IMR-90 (cell line): ENCODE measurements at regions not wholly inside any gene's neighbourhood (a gene's known extent, or its start where the extent isn't known, plus 50 kb on each side); places are given as distances from the start of the nearest gene placed in this dataset.

Experiments used
- ATAC-seq: fragments of 200-7000 bp; cut with Tn5 transposase; 2 replicates; pipeline ENCODE4 v1.9.1; 2020; ENCODE audit warnings: low read depth, mild to moderate bottlenecking, moderate library complexity
- BruUV-seq: library from RNA; stranded (reverse); fragments of 400-500 nt; replicated peaks from 2 replicates; lab custom pipeline; 2021; lab: Mats Ljungman, UMichigan
- CTCF ChIA-PET: fragments of 300-600 bp; formaldehyde crosslinking; extraction: SDS; loops from one replicate; lab custom pipeline; 2021; ENCODE audit warnings: antibody characterized with exemption; lab: Yijun Ruan, JAX
- POLR2A ChIA-PET: fragments of 300-600 bp; sonication (Branson Sonifier 250); formaldehyde crosslinking; loops from one replicate; lab custom pipeline; 2022; ENCODE audit warnings: antibody characterized with exemption; ENCODE audit not compliant: unreplicated experiment; lab: Charles Lee
- DNase-seq: peaks from one replicate; pipeline ENCODE4 v3.0.0; 2013
- H2AFZ ChIP-seq: replicated peaks from 2 replicates; pipeline ENCODE3; 2013; ENCODE audit warnings: low read length, mild to moderate bottlenecking; ENCODE audit not compliant: poor library complexity
- H2AK5ac ChIP-seq: 2 replicates; pipeline ENCODE4 v1.6.1; 2013; ENCODE audit warnings: low read depth, low read length, inconsistent platforms
- H2AK9ac ChIP-seq: replicated peaks from 2 replicates; pipeline ENCODE3; 2013; ENCODE audit warnings: mild to moderate bottlenecking, low read depth, low read length, moderate library complexity; ENCODE audit not compliant: poor library complexity
- H2BK120ac ChIP-seq: 2 replicates; pipeline ENCODE4 v1.6.1; 2013; ENCODE audit warnings: low read depth, low read length, inconsistent platforms
- H2BK15ac ChIP-seq: 3 replicates; pipeline ENCODE4 v1.6.1; 2013; ENCODE audit warnings: low read depth, low read length, inconsistent platforms
- H2BK20ac ChIP-seq: 2 replicates; pipeline ENCODE4 v1.6.1; 2013; ENCODE audit warnings: low read depth, mild to moderate bottlenecking, inconsistent platforms, low read length, moderate library complexity
- H2BK5ac ChIP-seq: 2 replicates; pipeline ENCODE4 v1.6.1; 2013; ENCODE audit warnings: mild to moderate bottlenecking, low read depth, low read length, inconsistent platforms; ENCODE audit not compliant: poor library complexity, severe bottlenecking
- H3K14ac ChIP-seq: replicated peaks from 2 replicates; pipeline ENCODE4 v1.6.1; 2013; ENCODE audit warnings: low read depth, low read length, inconsistent platforms
- H3K18ac ChIP-seq: 2 replicates; pipeline ENCODE4 v1.6.1; 2013; ENCODE audit warnings: low read depth, low read length, control low read depth
- H3K23ac ChIP-seq: 2 replicates; pipeline ENCODE4 v1.6.1; 2013; ENCODE audit warnings: low read depth, low read length, inconsistent platforms
- H3K27ac ChIP-seq: 2 replicates; pipeline ENCODE4 v1.5.1; 2013; ENCODE audit warnings: mild to moderate bottlenecking, control low read depth, low read length; ENCODE audit not compliant: insufficient read depth
- H3K27me3 ChIP-seq: 2 replicates; pipeline ENCODE4 v1.6.1; 2013; ENCODE audit warnings: low read length; ENCODE audit not compliant: control insufficient read depth, insufficient read depth
- H3K36me3 ChIP-seq: 2 replicates; pipeline ENCODE4 v1.6.1; 2013; ENCODE audit warnings: low read length, mixed read lengths; ENCODE audit not compliant: control insufficient read depth, insufficient read depth
- H3K4ac ChIP-seq: 2 replicates; pipeline ENCODE4 v1.6.1; 2013; ENCODE audit warnings: low read depth, low read length, inconsistent platforms
- H3K4me1 ChIP-seq: 2 replicates; pipeline ENCODE4 v1.6.1; 2013; ENCODE audit warnings: low read length, mixed read lengths; ENCODE audit not compliant: control insufficient read depth, insufficient read depth
- H3K4me2 ChIP-seq: 2 replicates; pipeline ENCODE4 v1.6.1; 2013; ENCODE audit warnings: low read depth, mild to moderate bottlenecking, control low read depth, low read length, moderate library complexity
- H3K4me3 ChIP-seq: 2 replicates; pipeline ENCODE4 v1.5.1; 2013; ENCODE audit warnings: low read depth, mild to moderate bottlenecking, control low read depth, low read length, moderate library complexity; ENCODE audit not compliant: insufficient read depth
- H3K56ac ChIP-seq: 2 replicates; pipeline ENCODE4 v1.6.1; 2013; ENCODE audit warnings: low read length, inconsistent platforms; ENCODE audit not compliant: insufficient read depth; ENCODE audit errors: extremely low read depth
- H3K79me1 ChIP-seq, 2 experiments: 2 replicates each; pipeline ENCODE4 v1.6.1; 2013; ENCODE audit warnings: low read length in 2 of 2, inconsistent platforms in 1 of 2, low read depth in 1 of 2
- H3K9ac ChIP-seq: 2 replicates; pipeline ENCODE4 v1.6.1; 2013; ENCODE audit warnings: low read depth, low read length, control low read depth
- H3K9me1 ChIP-seq: 2 replicates; pipeline ENCODE4 v1.6.1; 2013; ENCODE audit warnings: low read length, inconsistent platforms; ENCODE audit not compliant: insufficient read depth
- H3K9me3 ChIP-seq: 2 replicates; pipeline ENCODE4 v1.6.1; 2013; ENCODE audit warnings: low read length; ENCODE audit not compliant: control insufficient read depth, insufficient read depth
- H4K20me1 ChIP-seq: 2 replicates; pipeline ENCODE4 v1.6.1; 2013; ENCODE audit warnings: low read length, inconsistent platforms; ENCODE audit not compliant: insufficient read depth
- H4K5ac ChIP-seq: 2 replicates; pipeline ENCODE4 v1.6.1; 2013; ENCODE audit warnings: mild to moderate bottlenecking, low read depth, low read length, control low read depth
- H4K8ac ChIP-seq, 2 experiments: 2 replicates each; pipeline ENCODE4 v1.6.1; 2013; ENCODE audit warnings: low read depth in 2 of 2, low read length in 2 of 2, control low read depth in 1 of 2, inconsistent platforms in 1 of 2
- H4K91ac ChIP-seq: 2 replicates; pipeline ENCODE4 v1.6.1; 2013; ENCODE audit warnings: low read depth, low read length, inconsistent platforms; ENCODE audit not compliant: insufficient read depth
- MXI1 ChIP-seq: IDR thresholded peaks from 2 replicates; pipeline ENCODE4 v1.6.1; 2012; ENCODE audit warnings: low read depth, mild to moderate bottlenecking, low read length, moderate library complexity, borderline replicate concordance
- USF2 ChIP-seq: fragments of 150-350 bp; IDR thresholded peaks from 2 replicates; pipeline ENCODE4 v1.6.1; 2017; ENCODE audit warnings: mild to moderate bottlenecking, antibody characterized with exemption, low read length, low read depth
- WGBS, 2 experiments: methylation state at CpG; one replicate each; pipeline versions ENCODE4 v1.1.5 to v1.1.7; 2013; ENCODE audit warnings: missing lambda C conversion rate in 2 of 2; ENCODE audit not compliant: insufficient read length in 1 of 2; ENCODE audit errors: extremely low coverage in 2 of 2; 5-methylcytosine and 5-hydroxymethylcytosine counted together
- dilution Hi-C: fragments of 300-500 bp; cut with HindIII; formaldehyde crosslinking; loops from one replicate; pipeline ENCODE4 v1.14.3; 2018; ENCODE audit warnings: low sequenced_read_pairs; ENCODE audit not compliant: unreplicated experiment
- in situ Hi-C: fragments of 300-500 bp; cut with MboI; formaldehyde crosslinking; loops from 3 replicates; pipeline ENCODE4 v1.14.3; 2019; ENCODE audit warnings: low sequenced_read_pairs, inconsistent platforms, mixed read lengths
- intact Hi-C: fragments of 100-400 bp; cut with micrococcal nuclease; formaldehyde crosslinking; loops from 2 replicates; pipeline ENCODE4 v1.10.0; 2022

- H3K27me3 ChIP-seq = no peaks in the 10 kb centered on the region
- H3K9me1 ChIP-seq = no peaks in the 10 kb centered on the region
- no peaks in the 10 kb centered on the region for H3K36me3 ChIP-seq
- H2AK5ac ChIP-seq = no peak overlapping the region
- dilution Hi-C loops (no loop called here), intact Hi-C loops (no loop called here), in situ Hi-C loops (no loop called here)
- H2AK9ac ChIP-seq = no peak overlapping the region
- no peaks in the 10 kb centered on the region for H3K4me1 ChIP-seq
- H3K4me2 ChIP-seq = no peak overlapping the region
- H2BK120ac ChIP-seq = no peak overlapping the region
- no peak overlapping the region for H4K8ac ChIP-seq
- no peak overlapping the region for H3K56ac ChIP-seq
- no peak overlapping the region for H3K4ac ChIP-seq
- WGBS, 2 experiments = no CpG with 5 or more reads among the region's 2 CpGs
- POLR2A ChIA-PET = no interaction called here
- no peak overlapping the region for H3K4me3 ChIP-seq
- no peak overlapping the region for H3K23ac ChIP-seq
- H3K18ac ChIP-seq = no peak overlapping the region
- no peaks in the 10 kb centered on the region for H3K79me1 ChIP-seq
- peaks cover 9% of the 10 kb centered on the region; the same call in 1 of the 2 replicates for H3K9me3 ChIP-seq
- no peak overlapping the region for H3K27ac ChIP-seq
- H4K5ac ChIP-seq = no peak overlapping the region
- no peak for ATAC-seq
- no peak overlapping the region for H3K9ac ChIP-seq
- H2BK15ac ChIP-seq = no peak overlapping the region
- no peak overlapping the region for H2AFZ ChIP-seq
- no peak overlapping the region for H2BK20ac ChIP-seq
- no TSS peak for BruUV-seq
- H2BK5ac ChIP-seq = no peak overlapping the region
- TF ChIP-seq USF2 (no peak), MXI1 (no peak)
- H4K91ac ChIP-seq = no peak overlapping the region
- H3K14ac ChIP-seq = no peak overlapping the region
- H4K20me1 ChIP-seq = no peaks in the 10 kb centered on the region
- CTCF ChIA-PET = no interaction called here
- DNase-seq = no peak
These were observed 384.6 kb upstream of the NCAM2 start for GRCh38 chr21:20613654-20614053.
